Endothelial cell of umbilical vein (primary cell): ENCODE measurements at regions not wholly inside any gene's neighbourhood (a gene's known extent, or its start where the extent isn't known, plus 50 kb on each side); places are given as distances from the start of the nearest gene placed in this dataset.

ENCODE experiments used
- BruUV-seq: library from RNA; stranded (reverse); fragments of 400-500 nt; replicated peaks from 2 replicates; lab custom pipeline; 2021; lab: Mats Ljungman, UMichigan
- CTCF ChIA-PET: fragments of 300-600, 350-600 bp; sonication (Branson Sonifier 250); formaldehyde crosslinking; loops from one replicate; lab custom pipeline; 2021; ENCODE audit warnings: antibody characterized with exemption, inconsistent platforms; lab: Charles Lee
- POLR2A ChIA-PET: fragments of 300-600, 350-600 bp; sonication (Branson Sonifier 250); formaldehyde crosslinking; loops from one replicate; lab custom pipeline; 2021; ENCODE audit warnings: antibody characterized with exemption, inconsistent platforms; lab: Charles Lee
- DNase-seq: peaks from one replicate; pipeline ENCODE4 v3.0.0-alpha.2; 2011; ENCODE audit warnings: low read depth, low spot score
- FAIRE-seq: peaks from 2 replicates; lab custom pipeline; 2011; peaks lifted over from hg19 to GRCh38; lab: Jason Lieb, UNC
- H2AFZ ChIP-seq: 2 replicates; pipeline ENCODE4 v1.6.0; 2012; ENCODE audit warnings: low read depth, low read length, control low read depth, inconsistent platforms
- H3K27ac ChIP-seq: 2 replicates; pipeline ENCODE4 v1.5.1; 2011; ENCODE audit warnings: low read depth, mild to moderate bottlenecking, control low read depth, low read length, moderate library complexity; ENCODE audit not compliant: insufficient read depth
- H3K27me3 ChIP-seq, 2 experiments: 2 replicates each; pipeline versions ENCODE4 v1.6.0 to v1.6.1; 2011; ENCODE audit warnings: low read length in 2 of 2, mixed read lengths in 1 of 2; ENCODE audit not compliant: control insufficient read depth in 2 of 2, insufficient read depth in 2 of 2
- H3K36me3 ChIP-seq, 2 experiments: 2 replicates in 1 of 2; 3 replicates in 1 of 2; pipeline ENCODE4 v1.5.1; 2011; ENCODE audit warnings: low read length in 2 of 2, mild to moderate bottlenecking in 1 of 2, moderate library complexity in 1 of 2; ENCODE audit not compliant: control insufficient read depth in 2 of 2, insufficient read depth in 2 of 2; ENCODE audit errors: extremely low read depth in 1 of 2
- H3K4me1 ChIP-seq: 3 replicates; pipeline ENCODE4 v1.5.1; 2011; ENCODE audit warnings: mild to moderate bottlenecking, low read length; ENCODE audit not compliant: control insufficient read depth, insufficient read depth; ENCODE audit errors: extremely low read depth
- H3K4me2 ChIP-seq: 2 replicates; pipeline ENCODE4 v1.6.1; 2011; ENCODE audit warnings: low read length, control low read depth, mixed read lengths; ENCODE audit not compliant: insufficient read depth
- H3K4me3 ChIP-seq, 3 experiments: fragments of 200-600 bp in 1 of 3; sonication (generic), shearing (Covaris generic) in 1 of 3; replicated peaks in 1 of 3; 2 replicates each; pipeline ENCODE4 v1.5.1; 2011 to 2016; ENCODE audit warnings: control low read depth in 3 of 3, low read length in 3 of 3, mild to moderate bottlenecking in 2 of 3, inconsistent platforms in 1 of 3, low read depth in 1 of 3, moderate library complexity in 1 of 3; ENCODE audit not compliant: insufficient read depth in 1 of 3
- H3K79me2 ChIP-seq: 2 replicates; pipeline ENCODE4 v1.6.0; 2012; ENCODE audit warnings: low read length, inconsistent platforms; ENCODE audit not compliant: control insufficient read depth, insufficient read depth
- H3K9ac ChIP-seq: replicated peaks from 2 replicates; pipeline ENCODE3; 2011; ENCODE audit warnings: low read length, control low read depth; ENCODE audit not compliant: insufficient read depth; ENCODE audit errors: extremely low read depth
- H3K9me1 ChIP-seq: replicated peaks from 3 replicates; pipeline ENCODE4 v1.6.0; 2011; ENCODE audit warnings: mild to moderate bottlenecking, low read length; ENCODE audit not compliant: control insufficient read depth, insufficient read depth; ENCODE audit errors: extremely low read depth
- H3K9me3 ChIP-seq: replicated peaks from 2 replicates; pipeline ENCODE4 v1.5.1; 2012; ENCODE audit warnings: low read length, inconsistent platforms; ENCODE audit not compliant: control insufficient read depth, insufficient read depth
- H4K20me1 ChIP-seq: replicated peaks from 2 replicates; pipeline ENCODE3; 2011; ENCODE audit warnings: mild to moderate bottlenecking, low read length; ENCODE audit not compliant: control insufficient read depth, insufficient read depth; ENCODE audit errors: extremely low read depth
- CTCF ChIP-seq, 2 donors: IDR thresholded peaks; 1 replicate in 1 of 2; 2 replicates in 1 of 2; pipeline ENCODE4 v1.5.1; 2011; ENCODE audit warnings: low read length in 2 of 2, mild to moderate bottlenecking in 2 of 2, moderate library complexity in 2 of 2, control low read depth in 1 of 2, inconsistent platforms in 1 of 2, low read depth in 1 of 2; ENCODE audit not compliant: insufficient read depth in 1 of 2; ENCODE audit errors: extremely low read depth in 1 of 2
- EZH2 ChIP-seq: IDR thresholded peaks from 2 replicates; pipeline ENCODE4 v1.6.1; 2012; ENCODE audit warnings: borderline replicate concordance, low read depth, mild to moderate bottlenecking, moderate library complexity, low read length, inconsistent platforms; ENCODE audit not compliant: severe bottlenecking
- JUN ChIP-seq: IDR thresholded peaks from 2 replicates; pipeline ENCODE4 v1.6.1; 2011; ENCODE audit warnings: borderline replicate concordance, low read depth; ENCODE audit not compliant: insufficient read length, insufficient read depth
- MAX ChIP-seq: IDR thresholded peaks from 2 replicates; pipeline ENCODE4 v1.6.1; 2011; ENCODE audit not compliant: insufficient read depth, insufficient read length
- MYC ChIP-seq: IDR thresholded peaks from one replicate; pipeline ENCODE4 v1.6.1; 2011; ENCODE audit warnings: mild to moderate bottlenecking, low read depth, low read length
- POLR2AphosphoS5 ChIP-seq: IDR thresholded peaks from 2 replicates; pipeline ENCODE4 v1.6.1; 2012; ENCODE audit warnings: low read depth, mild to moderate bottlenecking, control low read depth, low read length, moderate library complexity; ENCODE audit not compliant: insufficient read depth
- dilution Hi-C: fragments of 300-500 bp; cut with MboI; formaldehyde crosslinking; loops from one replicate; pipeline ENCODE4 v1.15.0; 2019; ENCODE audit warnings: low sequenced_read_pairs; ENCODE audit not compliant: extremely low pct_ligation_motif_present
- intact Hi-C: fragments of 100-400 bp; cut with micrococcal nuclease; formaldehyde crosslinking; loops from one replicate; pipeline ENCODE4 v1.10.0; 2022

- H3K4me2 ChIP-seq = no peak overlapping the region
- TF ChIP-seq POLR2AphosphoS5 = no peak
- TF ChIP-seq JUN = no peak
- TF ChIP-seq CTCF (IDR thresholded peaks at IDR 0.05; ENCODE audit: extremely low read depth in 1 of 2, insufficient read depth in 1 of 2, low read depth in 1 of 2, low read length in 2 of 2) = no peak
- TF ChIP-seq MAX = no peak
- TF ChIP-seq EZH2 = no peak
- H3K36me3 ChIP-seq = no peaks in the 10 kb centered on the region
- POLR2A ChIA-PET = no interaction called here
- dilution Hi-C loops = no loop called here
- no peak overlapping the region for H3K9ac ChIP-seq
- CTCF ChIA-PET = no interaction called here
- no peaks in the 10 kb centered on the region for H3K9me1 ChIP-seq
- FAIRE-seq (no peak), DNase-seq (no peak)
- no TSS peak for BruUV-seq
- H4K20me1 ChIP-seq = no peaks in the 10 kb centered on the region
- no peaks in the 10 kb centered on the region for H3K79me2 ChIP-seq
- intact Hi-C loops = no loop called here
- no peak overlapping the region for H3K27ac ChIP-seq
- no peaks in the 10 kb centered on the region for H3K27me3 ChIP-seq
- no peaks in the 10 kb centered on the region for H3K4me1 ChIP-seq
- no peak overlapping the region for H3K4me3 ChIP-seq
- H2AFZ ChIP-seq = no peak overlapping the region
- no peaks in the 10 kb centered on the region for H3K9me3 ChIP-seq
Measured at GRCh38 chr10:108673741-108674140, 1249.6 kb downstream of the XPNPEP1 start.

- ChIA-PET CTCF (no interaction called here), POLR2A (no interaction called here)
- TF ChIP-seq MAX (no peak), CTCF (IDR thresholded peaks at IDR 0.05; ENCODE audit: extremely low read depth in 1 of 2, insufficient read depth in 1 of 2, low read depth in 1 of 2, low read length in 2 of 2) (no peak), EZH2 (no peak), JUN (no peak), MYC (no peak)
- dilution Hi-C loops (no loop called here), intact Hi-C loops (no loop called here)
- H3K36me3 ChIP-seq = no peaks in the 10 kb centered on the region
- DNase-seq (no peak), FAIRE-seq (no peak)
- H3K9me1 ChIP-seq = no peaks in the 10 kb centered on the region
- H3K27ac ChIP-seq = no peak overlapping the region
- no peaks in the 10 kb centered on the region for H3K4me1 ChIP-seq
- H3K9me3 ChIP-seq = peaks cover 5% of the 10 kb centered on the region
- BruUV-seq = no TSS peak
- H2AFZ ChIP-seq = no peak overlapping the region
- H3K27me3 ChIP-seq = no peaks in the 10 kb centered on the region
- no peak overlapping the region for H3K9ac ChIP-seq
- no peaks in the 10 kb centered on the region for H3K79me2 ChIP-seq
- H3K4me3 ChIP-seq = no peak overlapping the region
- no peaks in the 10 kb centered on the region for H4K20me1 ChIP-seq
- no peak overlapping the region for H3K4me2 ChIP-seq
Measured at GRCh38 chr10:108663587-108663986, 1259.7 kb downstream of the XPNPEP1 start.
